Fibroblast of lung (primary cell): ENCODE measurements at regions not wholly inside any gene's neighbourhood (a gene's known extent, or its start where the extent isn't known, plus 50 kb on each side); places are given as distances from the start of the nearest gene placed in this dataset.

Experiments
- EZH2 ChIP-seq: IDR thresholded peaks from 2 replicates; pipeline ENCODE4 v1.5.1; 2012; ENCODE audit warnings: low read length, control low read depth, mild to moderate bottlenecking; ENCODE audit errors: missing control alignments
- TF ChIP-seq, protein P1 (sequence below), 2 donors: IDR thresholded peaks in 1 of 2; conservative IDR thresholded peaks in 1 of 2; 1 replicate in 1 of 2; 2 replicates in 1 of 2; pipeline ENCODE4 v1.5.1; 2011 to 2012; ENCODE audit warnings: low read length in 2 of 2, control low read depth in 1 of 2, inconsistent platforms in 1 of 2, low read depth in 1 of 2, mild to moderate bottlenecking in 1 of 2

DNA sequence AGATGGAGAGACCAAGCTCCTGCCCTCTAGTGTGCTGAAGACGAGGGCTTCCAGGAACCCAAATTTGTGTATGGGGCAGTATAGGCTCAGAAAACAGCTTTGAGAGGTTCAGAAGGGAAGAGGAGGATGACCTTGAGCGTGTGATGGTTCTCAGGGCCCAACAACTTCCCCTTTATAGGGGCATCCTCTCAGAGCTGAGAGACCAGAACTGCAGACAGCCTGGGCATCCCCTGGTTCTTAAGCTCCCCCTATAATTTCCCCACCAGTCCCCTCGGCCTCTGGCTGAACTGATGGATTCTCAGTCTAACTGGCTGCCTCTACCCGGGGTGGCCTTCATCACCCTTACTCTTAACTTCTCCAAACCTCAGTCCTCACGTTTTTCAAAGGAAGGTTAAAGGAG lies 167.5 kb downstream of the URI1 start:
- TF ChIP-seq, protein P1, sequence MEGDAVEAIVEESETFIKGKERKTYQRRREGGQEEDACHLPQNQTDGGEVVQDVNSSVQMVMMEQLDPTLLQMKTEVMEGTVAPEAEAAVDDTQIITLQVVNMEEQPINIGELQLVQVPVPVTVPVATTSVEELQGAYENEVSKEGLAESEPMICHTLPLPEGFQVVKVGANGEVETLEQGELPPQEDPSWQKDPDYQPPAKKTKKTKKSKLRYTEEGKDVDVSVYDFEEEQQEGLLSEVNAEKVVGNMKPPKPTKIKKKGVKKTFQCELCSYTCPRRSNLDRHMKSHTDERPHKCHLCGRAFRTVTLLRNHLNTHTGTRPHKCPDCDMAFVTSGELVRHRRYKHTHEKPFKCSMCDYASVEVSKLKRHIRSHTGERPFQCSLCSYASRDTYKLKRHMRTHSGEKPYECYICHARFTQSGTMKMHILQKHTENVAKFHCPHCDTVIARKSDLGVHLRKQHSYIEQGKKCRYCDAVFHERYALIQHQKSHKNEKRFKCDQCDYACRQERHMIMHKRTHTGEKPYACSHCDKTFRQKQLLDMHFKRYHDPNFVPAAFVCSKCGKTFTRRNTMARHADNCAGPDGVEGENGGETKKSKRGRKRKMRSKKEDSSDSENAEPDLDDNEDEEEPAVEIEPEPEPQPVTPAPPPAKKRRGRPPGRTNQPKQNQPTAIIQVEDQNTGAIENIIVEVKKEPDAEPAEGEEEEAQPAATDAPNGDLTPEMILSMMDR (conservative IDR thresholded peaks at IDR 0.05 in 1 of 2, IDR thresholded peaks at IDR 0.05 in 1 of 2; ENCODE audit: low read depth in 1 of 2, low read length in 2 of 2): no peak
- no peak for TF ChIP-seq EZH2
